SH-SY5Y (cell line): ENCODE measurements at regions not wholly inside any gene's neighbourhood (a gene's known extent, or its start where the extent isn't known, plus 50 kb on each side); places are given as distances from the start of the nearest gene placed in this dataset.

Source experiments
- GATA2 ChIP-seq: IDR thresholded peaks from 2 replicates; pipeline ENCODE4 v1.6.1; 2011; ENCODE audit warnings: mild to moderate bottlenecking, low read depth, low read length
- GATA3 ChIP-seq: IDR thresholded peaks from 2 replicates; pipeline ENCODE4 v1.6.1; 2011; ENCODE audit warnings: low read depth, mild to moderate bottlenecking, low read length, moderate library complexity

- TF ChIP-seq GATA2 = no peak
- no peak for TF ChIP-seq GATA3
Observed at GRCh38 chr2:193101591-193101990, 906.9 kb upstream of the TMEFF2 start.
